ENCODE measurements at regions not wholly inside any gene's neighbourhood (a gene's known extent, or its start where the extent isn't known, plus 50 kb on each side); places are given as distances from the start of the nearest gene placed in this dataset.

DNA sequence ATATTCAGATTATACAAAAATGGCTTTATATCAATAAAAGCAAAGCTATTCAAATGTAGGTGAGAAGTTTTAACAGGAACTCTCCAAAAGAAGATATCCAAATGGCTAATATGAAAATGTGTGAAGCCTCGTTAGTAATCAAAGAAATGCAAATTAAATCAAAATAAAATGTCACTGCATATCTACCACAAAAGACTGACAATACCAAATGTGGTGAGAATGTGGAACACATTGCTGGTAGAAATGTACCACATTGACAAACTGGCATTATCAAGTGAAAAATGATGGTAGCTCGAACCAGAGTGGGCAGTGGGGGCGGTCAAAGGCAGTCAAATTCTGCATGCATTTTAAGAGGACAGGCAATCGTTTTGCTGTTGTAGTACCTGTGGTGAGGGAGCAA, 1012.7 kb downstream of the TDRD15 start (continued):
- no peak for TF ChIP-seq ZNF791 (tag by site-specific recombination; IDR thresholded peaks at IDR 0.05)
- no peak for TF ChIP-seq ZNF777 (tag by site-specific recombination; IDR thresholded peaks at IDR 0.05; ENCODE audit: borderline replicate concordance)
- no peak for TF ChIP-seq ZNF404 (tag by site-specific recombination; IDR thresholded peaks at IDR 0.05)
- TF ChIP-seq ZNF626 (tag by site-specific recombination; IDR thresholded peaks at IDR 0.05), result no peak

DNA sequence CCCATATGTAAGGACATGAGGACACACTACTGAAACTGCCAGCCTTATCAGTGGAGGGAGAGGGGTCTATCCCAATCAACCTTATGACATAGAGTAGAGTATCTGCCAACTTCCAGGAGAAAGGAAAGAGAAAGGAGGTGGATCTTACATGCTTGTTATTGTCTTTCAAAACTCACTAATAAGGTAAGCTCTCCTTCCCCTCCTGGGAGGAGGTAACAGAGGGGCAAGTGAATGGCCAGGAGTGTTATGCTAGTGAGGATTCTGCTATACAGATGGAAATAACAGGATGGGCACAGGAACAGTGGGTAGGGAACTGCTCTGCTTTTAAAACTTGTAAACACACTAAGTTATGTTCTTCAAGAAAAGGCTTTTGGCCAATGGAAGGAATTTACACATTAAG, 1020.1 kb downstream of the TDRD15 start:
- Histone ChIP-seq H3K4me1 (ENCODE audit: control insufficient read depth, insufficient read depth, low read length) (no peaks in the 10 kb centered on the region), H3K27ac (ENCODE audit: extremely low read depth, low read depth, low read length) (no peak overlapping the region), H3K9me3 (ENCODE audit: control insufficient read depth, insufficient read depth, low read depth, low read length) (no peaks in the 10 kb centered on the region), H3K36me3 (ENCODE audit: control insufficient read depth in 2 of 2, insufficient read depth in 1 of 2, low read length in 2 of 2) (no peaks in the 10 kb centered on the region), H3K4me3 (ENCODE audit: low read depth, low read length) (no peak overlapping the region)
- TF ChIP-seq BCL11B (tag by site-specific recombination; IDR thresholded peaks at IDR 0.05; ENCODE audit: low read depth) (no peak), ZBTB1 (tag by site-specific recombination; IDR thresholded peaks at IDR 0.05) (no peak), ZNF274 (IDR thresholded peaks at IDR 0.05; ENCODE audit: low read length) (no peak), ZNF274 (tag by site-specific recombination; IDR thresholded peaks at IDR 0.05; ENCODE audit: borderline replicate concordance) (no peak), PRDM1 (tag by site-specific recombination; IDR thresholded peaks at IDR 0.05) (no peak), ZNF544 (tag by site-specific recombination; IDR thresholded peaks at IDR 0.05) (no peak), ZNF37A (tag by site-specific recombination; IDR thresholded peaks at IDR 0.05) (no peak), ZNF433 (tag by site-specific recombination; IDR thresholded peaks at IDR 0.05; ENCODE audit: low read depth) (no peak), ZSCAN30 (tag by site-specific recombination; IDR thresholded peaks at IDR 0.05) (no peak), ZNF76 (tag by site-specific recombination; IDR thresholded peaks at IDR 0.05; ENCODE audit: borderline replicate concordance, low read depth) (no peak), ZNF175 (tag by site-specific recombination; IDR thresholded peaks at IDR 0.05) (no peak), GLIS1 (tag by site-specific recombination; IDR thresholded peaks at IDR 0.05) (no peak), ZNF324 (tag by site-specific recombination; IDR thresholded peaks at IDR 0.05) (no peak)
- TF ChIP-seq, protein P1, sequence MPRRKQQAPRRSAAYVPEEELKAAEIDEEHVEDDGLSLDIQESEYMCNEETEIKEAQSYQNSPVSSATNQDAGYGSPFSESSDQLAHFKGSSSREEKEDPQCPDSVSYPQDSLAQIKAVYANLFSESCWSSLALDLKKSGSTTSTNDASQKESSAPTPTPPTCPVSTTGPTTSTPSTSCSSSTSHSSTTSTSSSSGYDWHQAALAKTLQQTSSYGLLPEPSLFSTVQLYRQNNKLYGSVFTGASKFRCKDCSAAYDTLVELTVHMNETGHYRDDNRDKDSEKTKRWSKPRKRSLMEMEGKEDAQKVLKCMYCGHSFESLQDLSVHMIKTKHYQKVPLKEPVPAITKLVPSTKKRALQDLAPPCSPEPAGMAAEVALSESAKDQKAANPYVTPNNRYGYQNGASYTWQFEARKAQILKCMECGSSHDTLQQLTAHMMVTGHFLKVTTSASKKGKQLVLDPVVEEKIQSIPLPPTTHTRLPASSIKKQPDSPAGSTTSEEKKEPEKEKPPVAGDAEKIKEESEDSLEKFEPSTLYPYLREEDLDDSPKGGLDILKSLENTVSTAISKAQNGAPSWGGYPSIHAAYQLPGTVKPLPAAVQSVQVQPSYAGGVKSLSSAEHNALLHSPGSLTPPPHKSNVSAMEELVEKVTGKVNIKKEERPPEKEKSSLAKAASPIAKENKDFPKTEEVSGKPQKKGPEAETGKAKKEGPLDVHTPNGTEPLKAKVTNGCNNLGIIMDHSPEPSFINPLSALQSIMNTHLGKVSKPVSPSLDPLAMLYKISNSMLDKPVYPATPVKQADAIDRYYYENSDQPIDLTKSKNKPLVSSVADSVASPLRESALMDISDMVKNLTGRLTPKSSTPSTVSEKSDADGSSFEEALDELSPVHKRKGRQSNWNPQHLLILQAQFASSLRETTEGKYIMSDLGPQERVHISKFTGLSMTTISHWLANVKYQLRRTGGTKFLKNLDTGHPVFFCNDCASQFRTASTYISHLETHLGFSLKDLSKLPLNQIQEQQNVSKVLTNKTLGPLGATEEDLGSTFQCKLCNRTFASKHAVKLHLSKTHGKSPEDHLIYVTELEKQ (tag by site-specific recombination; IDR thresholded peaks at IDR 0.05; ENCODE audit: borderline replicate concordance), result no peak
- TF ChIP-seq, protein P2, sequence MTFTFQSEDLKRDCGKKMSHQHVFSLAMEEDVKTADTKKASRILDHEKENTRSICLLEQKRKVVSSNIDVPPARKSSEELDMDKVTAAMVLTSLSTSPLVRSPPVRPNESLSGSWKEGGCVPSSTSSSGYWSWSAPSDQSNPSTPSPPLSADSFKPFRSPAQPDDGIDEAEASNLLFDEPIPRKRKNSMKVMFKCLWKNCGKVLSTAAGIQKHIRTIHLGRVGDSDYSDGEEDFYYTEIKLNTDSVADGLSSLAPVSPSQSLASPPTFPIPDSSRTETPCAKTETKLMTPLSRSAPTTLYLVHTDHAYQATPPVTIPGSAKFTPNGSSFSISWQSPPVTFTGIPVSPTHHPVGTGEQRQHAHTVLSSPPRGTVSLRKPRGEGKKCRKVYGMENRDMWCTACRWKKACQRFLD (tag by site-specific recombination; IDR thresholded peaks at IDR 0.05), result no peak
- TF ChIP-seq, protein P3, sequence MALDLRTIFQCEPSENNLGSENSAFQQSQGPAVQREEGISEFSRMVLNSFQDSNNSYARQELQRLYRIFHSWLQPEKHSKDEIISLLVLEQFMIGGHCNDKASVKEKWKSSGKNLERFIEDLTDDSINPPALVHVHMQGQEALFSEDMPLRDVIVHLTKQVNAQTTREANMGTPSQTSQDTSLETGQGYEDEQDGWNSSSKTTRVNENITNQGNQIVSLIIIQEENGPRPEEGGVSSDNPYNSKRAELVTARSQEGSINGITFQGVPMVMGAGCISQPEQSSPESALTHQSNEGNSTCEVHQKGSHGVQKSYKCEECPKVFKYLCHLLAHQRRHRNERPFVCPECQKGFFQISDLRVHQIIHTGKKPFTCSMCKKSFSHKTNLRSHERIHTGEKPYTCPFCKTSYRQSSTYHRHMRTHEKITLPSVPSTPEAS (tag by site-specific recombination; IDR thresholded peaks at IDR 0.05), result no peak
- TF ChIP-seq, protein P4, sequence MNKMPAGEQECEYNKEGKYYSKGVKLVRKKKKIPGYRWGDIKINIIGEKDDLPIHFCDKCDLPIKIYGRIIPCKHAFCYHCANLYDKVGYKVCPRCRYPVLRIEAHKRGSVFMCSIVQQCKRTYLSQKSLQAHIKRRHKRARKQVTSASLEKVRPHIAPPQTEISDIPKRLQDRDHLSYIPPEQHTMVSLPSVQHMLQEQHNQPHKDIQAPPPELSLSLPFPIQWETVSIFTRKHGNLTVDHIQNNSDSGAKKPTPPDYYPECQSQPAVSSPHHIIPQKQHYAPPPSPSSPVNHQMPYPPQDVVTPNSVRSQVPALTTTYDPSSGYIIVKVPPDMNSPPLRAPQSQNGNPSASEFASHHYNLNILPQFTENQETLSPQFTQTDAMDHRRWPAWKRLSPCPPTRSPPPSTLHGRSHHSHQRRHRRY (tag by site-specific recombination; IDR thresholded peaks at IDR 0.05), result no peak
- TF ChIP-seq, protein P5, sequence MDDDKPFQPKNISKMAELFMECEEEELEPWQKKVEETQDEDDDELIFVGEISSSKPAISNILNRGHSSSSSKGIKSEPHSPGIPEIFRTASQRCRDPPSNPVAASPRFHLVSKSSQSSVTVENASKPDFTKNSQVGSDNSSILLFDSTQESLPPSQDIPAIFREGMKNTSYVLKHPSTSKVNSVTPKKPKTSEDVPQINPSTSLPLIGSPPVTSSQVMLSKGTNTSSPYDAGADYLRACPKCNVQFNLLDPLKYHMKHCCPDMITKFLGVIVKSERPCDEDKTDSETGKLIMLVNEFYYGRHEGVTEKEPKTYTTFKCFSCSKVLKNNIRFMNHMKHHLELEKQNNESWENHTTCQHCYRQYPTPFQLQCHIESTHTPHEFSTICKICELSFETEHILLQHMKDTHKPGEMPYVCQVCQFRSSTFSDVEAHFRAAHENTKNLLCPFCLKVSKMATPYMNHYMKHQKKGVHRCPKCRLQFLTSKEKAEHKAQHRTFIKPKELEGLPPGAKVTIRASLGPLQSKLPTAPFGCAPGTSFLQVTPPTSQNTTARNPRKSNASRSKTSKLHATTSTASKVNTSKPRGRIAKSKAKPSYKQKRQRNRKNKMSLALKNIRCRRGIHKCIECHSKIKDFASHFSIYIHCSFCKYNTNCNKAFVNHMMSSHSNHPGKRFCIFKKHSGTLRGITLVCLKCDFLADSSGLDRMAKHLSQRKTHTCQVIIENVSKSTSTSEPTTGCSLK (tag by site-specific recombination; IDR thresholded peaks at IDR 0.05), result no peak
- POLR2A ChIA-PET, result no interaction called here
- CTCF ChIA-PET, result no interaction called here

Measured in HEK293 (cell line).